ENCODE measurements at regions not wholly inside any gene's neighbourhood (a gene's known extent, or its start where the extent isn't known, plus 50 kb on each side); places are given as distances from the start of the nearest gene placed in this dataset.

DNA sequence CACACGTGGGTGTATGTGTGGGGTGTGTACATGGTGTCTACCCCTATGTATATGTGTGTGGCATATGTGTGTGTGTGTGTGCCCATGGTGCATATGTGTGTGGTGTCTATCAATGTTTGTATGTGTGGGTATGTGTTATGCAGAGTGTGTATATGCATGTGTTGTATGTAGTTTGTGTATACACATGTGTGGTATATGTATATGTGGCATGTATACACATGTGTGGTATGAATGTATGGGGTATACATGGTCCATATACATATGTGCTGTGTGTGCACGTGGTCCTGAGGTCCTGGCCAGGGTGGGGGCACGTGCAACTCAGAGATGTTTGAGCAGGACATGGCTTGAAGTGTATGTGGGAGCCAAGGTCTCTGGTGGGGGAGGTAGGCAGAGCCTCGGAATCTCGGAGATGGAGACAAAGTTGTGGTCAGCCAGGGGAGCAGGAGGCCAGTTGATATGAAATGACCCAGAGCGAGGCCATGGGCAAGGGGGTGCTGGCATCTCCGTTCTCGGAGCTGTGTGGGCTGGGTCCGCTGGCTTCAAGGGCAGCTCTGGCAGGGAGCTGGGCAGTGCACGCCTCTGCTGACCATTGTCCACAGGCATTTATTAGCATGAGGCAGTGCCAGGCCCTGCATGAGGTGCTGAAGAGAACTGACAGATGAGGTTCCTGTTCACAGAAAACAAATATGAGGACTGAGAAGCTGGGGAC is 276.2 kb upstream of the CHD6 start:
- TF ChIP-seq, protein P1, sequence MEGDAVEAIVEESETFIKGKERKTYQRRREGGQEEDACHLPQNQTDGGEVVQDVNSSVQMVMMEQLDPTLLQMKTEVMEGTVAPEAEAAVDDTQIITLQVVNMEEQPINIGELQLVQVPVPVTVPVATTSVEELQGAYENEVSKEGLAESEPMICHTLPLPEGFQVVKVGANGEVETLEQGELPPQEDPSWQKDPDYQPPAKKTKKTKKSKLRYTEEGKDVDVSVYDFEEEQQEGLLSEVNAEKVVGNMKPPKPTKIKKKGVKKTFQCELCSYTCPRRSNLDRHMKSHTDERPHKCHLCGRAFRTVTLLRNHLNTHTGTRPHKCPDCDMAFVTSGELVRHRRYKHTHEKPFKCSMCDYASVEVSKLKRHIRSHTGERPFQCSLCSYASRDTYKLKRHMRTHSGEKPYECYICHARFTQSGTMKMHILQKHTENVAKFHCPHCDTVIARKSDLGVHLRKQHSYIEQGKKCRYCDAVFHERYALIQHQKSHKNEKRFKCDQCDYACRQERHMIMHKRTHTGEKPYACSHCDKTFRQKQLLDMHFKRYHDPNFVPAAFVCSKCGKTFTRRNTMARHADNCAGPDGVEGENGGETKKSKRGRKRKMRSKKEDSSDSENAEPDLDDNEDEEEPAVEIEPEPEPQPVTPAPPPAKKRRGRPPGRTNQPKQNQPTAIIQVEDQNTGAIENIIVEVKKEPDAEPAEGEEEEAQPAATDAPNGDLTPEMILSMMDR (IDR thresholded peaks at IDR 0.05; ENCODE audit: control extremely low read depth in 1 of 3, insufficient read depth in 1 of 3, low read depth in 1 of 3, low read length in 3 of 3) = no peak
- TF ChIP-seq POLR2AphosphoS5 (IDR thresholded peaks at IDR 0.05; ENCODE audit: low read depth, low read length) (no peak), EZH2 (IDR thresholded peaks at IDR 0.05; ENCODE audit: low read depth, low read length, severe bottlenecking) (no peak)

All from H1 (cell line).